ENCODE measurements at regions not wholly inside any gene's neighbourhood (a gene's known extent, or its start where the extent isn't known, plus 50 kb on each side); places are given as distances from the start of the nearest gene placed in this dataset.
A peak's percentile ranks its signal among the peaks of the same experiment; 100 is the strongest.
"Not testable (repeated sequence)": the region's sequence is repeated elsewhere in the genome, so short reads cannot be mapped to it uniquely, and the experiment has no call there.

DNA sequence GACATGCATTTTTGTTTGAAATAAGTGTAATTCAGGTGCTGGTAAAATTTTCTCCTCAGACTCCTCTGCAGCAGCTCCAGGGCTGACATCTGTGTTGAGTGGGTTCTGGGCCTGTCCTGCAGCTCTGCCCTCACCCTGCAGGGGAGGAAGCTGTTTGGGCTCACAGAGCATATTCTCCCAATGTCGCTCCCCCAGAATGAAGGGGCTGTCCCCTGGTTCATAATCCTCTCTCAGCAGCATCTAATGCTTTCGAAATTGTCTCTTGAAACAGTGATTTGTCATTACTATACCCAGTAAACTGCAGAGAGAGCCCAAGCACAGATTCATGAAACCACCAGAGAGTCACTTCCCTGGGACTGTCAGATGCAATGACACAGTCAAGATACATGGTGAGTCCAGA, 606.7 kb downstream of the TMEM121 start:
- TF ChIP-seq SPI1 (IDR thresholded peaks at IDR 0.05; ENCODE audit: low read depth, low read length), result peak; percentile 25; the same call in 1 of the 2 replicates
- not testable (repeated sequence) for DNase-seq (ENCODE audit: insufficient read length, low spot score); FAIRE-seq

DNA sequence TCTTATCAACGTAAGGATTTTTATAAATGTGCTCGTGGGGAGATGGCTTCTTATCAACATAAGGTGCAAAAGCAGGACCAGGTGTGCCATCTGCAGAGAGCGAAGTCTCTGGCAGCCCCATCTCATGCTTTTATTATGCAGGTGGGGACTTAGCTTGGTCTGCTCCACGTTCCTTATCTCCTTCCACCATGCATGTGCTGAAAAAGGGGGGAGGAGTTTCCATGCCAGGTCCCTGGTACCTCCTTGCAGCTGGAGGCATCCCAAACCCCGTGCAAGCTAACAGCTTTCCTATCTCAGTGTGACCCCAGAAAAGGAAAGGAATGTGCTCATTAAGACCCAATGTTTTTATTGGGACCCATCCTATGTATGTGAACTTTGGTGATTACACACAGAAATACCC, 608.5 kb downstream of the TMEM121 start:
- no peak for DNase-seq (ENCODE audit: insufficient read length, low spot score)
- FAIRE-seq, result no peak
- no peak for TF ChIP-seq SPI1 (IDR thresholded peaks at IDR 0.05; ENCODE audit: low read depth, low read length)
- no peak for TF ChIP-seq PAX5 (IDR thresholded peaks at IDR 0.05; ENCODE audit: insufficient read depth, low read length, severe bottlenecking)
- no peak for TF ChIP-seq POLR2AphosphoS5 (IDR thresholded peaks at IDR 0.05; ENCODE audit: low read depth, low read length)
- TF ChIP-seq TAF1 (IDR thresholded peaks at IDR 0.05; ENCODE audit: low read depth, low read length), result no peak
- no peak for TF ChIP-seq POU2F2 (IDR thresholded peaks at IDR 0.05; ENCODE audit: low read depth, low read length)
- no peak for TF ChIP-seq POLR2A (IDR thresholded peaks at IDR 0.05; ENCODE audit: low read depth, low read length)

DNA sequence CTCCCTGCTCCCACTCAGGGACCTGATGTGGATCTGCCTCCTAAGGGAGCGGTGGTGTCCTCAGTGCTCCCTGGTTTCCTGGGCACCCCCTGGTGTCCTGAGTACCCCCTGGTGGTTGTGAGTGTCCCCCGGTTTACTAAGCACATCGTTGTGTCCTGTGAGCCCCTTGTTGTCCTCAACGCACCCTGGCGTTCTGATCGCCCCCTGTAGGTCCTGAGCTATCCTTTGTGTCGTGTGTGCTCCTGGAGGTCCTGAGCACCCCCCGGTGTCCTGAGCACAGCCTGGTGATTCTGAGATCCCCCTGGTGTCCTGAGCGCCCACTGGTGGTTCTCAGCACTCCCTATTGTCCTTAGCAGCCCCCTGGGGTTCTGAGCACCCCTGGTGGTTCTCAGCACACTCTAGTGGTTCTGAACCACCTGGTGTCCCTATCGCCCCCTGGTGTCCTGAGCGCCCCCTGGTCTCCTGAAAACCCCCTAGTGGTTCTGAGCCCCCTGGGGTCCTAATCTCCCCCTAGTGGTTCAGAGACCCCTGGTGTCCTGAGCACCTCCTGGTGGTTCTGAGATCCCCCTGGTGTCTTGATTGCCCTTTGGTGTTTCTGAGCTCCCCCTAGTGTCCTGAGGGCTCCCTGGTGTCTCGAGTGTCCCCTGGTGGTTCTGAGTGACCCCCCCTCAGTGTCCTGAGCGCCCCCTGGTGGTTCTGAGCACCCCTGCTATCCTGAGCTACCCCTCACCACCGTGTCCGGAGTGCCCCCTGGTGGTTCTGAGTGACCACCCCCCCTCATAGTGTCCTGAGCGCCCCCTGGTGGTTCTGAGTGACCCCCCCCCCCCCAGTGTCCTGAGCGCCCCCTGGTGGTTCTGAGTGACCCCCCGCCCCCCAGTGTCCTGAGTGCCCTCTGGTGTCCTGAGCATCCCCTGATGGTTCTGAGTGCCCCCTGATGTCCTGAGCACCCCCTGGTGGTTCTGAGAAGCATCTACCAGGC, 615.1 kb downstream of the TMEM121 start:
- DNase-seq (ENCODE audit: insufficient read length, low spot score), result no peak
- no peak for FAIRE-seq
- TF ChIP-seq POU2F2 (IDR thresholded peaks at IDR 0.05; ENCODE audit: low read depth, low read length) (no peak), TAF1 (IDR thresholded peaks at IDR 0.05; ENCODE audit: low read depth, low read length) (no peak), POLR2AphosphoS5 (IDR thresholded peaks at IDR 0.05; ENCODE audit: low read depth, low read length) (no peak), SPI1 (IDR thresholded peaks at IDR 0.05; ENCODE audit: low read depth, low read length) (no peak), PAX5 (IDR thresholded peaks at IDR 0.05; ENCODE audit: insufficient read depth, low read length, severe bottlenecking) (no peak), POLR2A (IDR thresholded peaks at IDR 0.05; ENCODE audit: low read depth, low read length) (no peak)

DNA sequence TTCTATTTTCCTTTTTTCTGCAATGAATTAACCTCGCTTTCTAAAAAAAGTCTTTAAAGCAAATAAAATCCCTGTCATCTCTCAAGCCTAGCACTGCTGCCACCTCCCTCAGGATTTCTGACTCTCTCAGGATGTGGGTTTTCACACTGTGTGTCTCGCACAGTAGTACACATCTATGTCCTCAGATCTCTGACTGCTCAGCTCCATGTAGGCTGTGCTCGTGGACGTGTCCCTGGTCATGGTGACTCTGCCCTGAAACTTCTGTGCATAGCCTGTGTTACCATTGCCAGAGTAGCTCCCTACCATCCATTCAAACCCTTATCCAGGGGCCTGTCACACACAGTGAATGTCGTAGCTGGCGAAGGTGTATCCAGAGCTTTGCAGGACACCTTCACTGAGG, 619.3 kb downstream of the TMEM121 start:
- not testable (repeated sequence) for FAIRE-seq; DNase-seq (ENCODE audit: insufficient read length, low spot score)

DNA sequence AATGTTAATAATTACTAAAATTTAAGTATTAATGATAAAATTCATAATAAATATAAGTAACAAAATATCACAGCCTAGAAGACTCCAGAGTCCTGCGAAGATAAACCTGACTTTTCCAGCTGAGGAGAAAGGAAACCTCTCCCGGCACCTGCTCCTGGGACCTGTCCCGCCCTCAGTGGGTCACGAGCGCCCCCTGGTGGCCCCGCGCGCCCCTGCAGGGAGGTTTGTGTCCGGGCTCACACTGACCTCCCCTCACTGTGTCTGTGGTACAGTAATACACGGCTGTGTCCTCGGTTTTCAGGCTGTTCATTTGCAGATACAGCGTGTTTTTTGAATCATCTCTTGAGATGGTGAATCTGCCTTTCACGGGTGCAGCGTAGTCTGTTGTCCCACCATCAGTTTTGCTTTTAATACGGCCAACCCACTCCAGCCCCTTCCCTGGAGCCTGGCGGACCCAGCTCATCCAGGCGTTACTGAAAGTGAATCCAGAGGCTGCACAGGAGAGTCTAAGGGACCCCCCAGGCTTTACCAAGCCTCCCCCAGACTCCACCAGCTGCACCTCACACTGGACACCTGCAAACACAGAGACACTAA, 627.1 kb downstream of the TMEM121 start:
- not testable (repeated sequence) for FAIRE-seq; DNase-seq (ENCODE audit: insufficient read length, low spot score)

DNA sequence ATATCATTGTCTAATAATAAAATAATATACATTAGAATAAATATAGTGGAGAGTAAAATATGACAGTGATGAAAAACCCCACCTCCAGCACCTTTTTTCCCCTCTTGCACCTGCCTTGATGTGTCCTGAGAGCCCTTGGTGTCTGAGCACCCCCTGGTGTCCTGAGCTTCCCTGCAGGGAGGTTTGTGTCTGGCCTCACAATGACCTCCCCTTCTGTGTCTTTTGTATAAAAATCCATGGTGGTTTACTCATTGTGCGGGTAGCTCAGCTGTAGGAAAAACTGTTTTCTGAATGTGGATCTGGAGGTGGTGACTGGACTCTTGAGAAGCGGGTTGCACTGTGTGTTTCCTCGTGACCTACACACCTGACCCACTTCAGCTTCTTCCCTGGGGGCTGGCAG, 636.9 kb downstream of the TMEM121 start:
- TF ChIP-seq PAX5 (IDR thresholded peaks at IDR 0.05; ENCODE audit: insufficient read depth, low read length, severe bottlenecking), result no peak
- no peak for TF ChIP-seq SPI1 (IDR thresholded peaks at IDR 0.05; ENCODE audit: low read depth, low read length)
- TF ChIP-seq POLR2AphosphoS5 (IDR thresholded peaks at IDR 0.05; ENCODE audit: low read depth, low read length), result no peak
- no peak for TF ChIP-seq POU2F2 (IDR thresholded peaks at IDR 0.05; ENCODE audit: low read depth, low read length)
- no peak for TF ChIP-seq POLR2A (IDR thresholded peaks at IDR 0.05; ENCODE audit: low read depth, low read length)
- TF ChIP-seq TAF1 (IDR thresholded peaks at IDR 0.05; ENCODE audit: low read depth, low read length), result no peak
- FAIRE-seq, result no peak
- DNase-seq (ENCODE audit: insufficient read length, low spot score), result no peak

DNA sequence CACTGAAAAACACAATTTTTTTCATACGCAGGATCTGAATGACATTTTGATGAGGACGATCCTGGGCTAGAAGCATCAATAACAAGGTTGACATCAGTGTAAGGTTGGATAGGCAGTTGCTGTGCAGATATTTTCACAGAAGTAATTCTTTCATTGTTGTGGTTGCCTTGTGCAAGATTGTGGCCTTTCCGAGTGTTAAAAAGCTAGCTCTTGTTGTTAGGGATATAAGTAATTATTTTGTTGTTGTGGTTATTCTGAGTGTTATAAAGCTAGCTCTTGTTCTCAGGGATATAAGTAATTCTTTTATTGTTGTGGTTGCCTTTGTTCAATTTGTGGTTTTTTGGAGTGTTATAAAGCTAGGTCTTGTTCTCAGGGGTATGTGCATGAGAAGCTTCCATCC, 637.4 kb downstream of the TMEM121 start:
- DNase-seq (ENCODE audit: insufficient read length, low spot score); FAIRE-seq: not testable (repeated sequence)

DNA sequence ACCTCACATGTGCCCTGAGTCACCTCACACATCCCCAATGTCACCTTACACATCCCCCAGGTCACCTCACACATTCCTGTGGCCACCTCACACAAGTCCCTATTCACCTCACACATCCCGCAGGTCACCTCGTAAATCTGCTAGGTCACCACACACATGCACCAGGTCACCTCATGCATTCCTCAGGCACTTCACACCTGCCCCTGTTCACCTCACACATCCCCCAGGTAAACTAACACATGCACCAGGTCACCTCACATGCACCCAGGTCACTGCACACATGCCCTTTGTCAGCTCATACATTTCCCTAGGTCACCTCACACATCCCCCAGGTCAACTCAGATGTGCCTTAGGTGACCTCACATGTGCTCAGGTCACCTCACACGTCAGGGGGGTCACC, 639.8 kb downstream of the TMEM121 start:
- no peak for FAIRE-seq

DNA sequence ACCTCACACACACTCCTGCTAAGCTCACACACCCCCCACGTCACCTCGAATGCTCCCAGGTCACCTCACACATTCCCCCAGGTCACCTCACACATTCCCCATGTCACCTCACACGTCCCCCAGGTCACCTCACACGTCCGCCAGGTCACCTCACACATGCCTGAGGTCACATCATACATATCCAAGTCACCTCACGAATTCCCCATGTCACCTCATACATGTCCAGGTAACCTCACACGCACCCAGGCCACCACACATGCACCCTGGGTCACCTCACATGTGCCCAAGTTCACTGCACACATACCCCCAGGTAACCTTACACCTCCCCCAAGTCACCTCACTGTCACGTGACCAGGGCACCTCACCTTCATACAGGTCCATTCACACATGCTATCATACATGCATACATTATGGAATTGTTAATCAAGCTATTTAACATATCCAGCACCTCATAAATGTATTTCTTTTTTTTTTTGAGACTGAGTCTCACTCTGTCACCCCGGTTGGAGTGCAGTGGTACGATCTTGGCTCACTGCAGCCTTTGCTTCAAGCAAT, 640.3 kb downstream of the TMEM121 start:
- no peak for FAIRE-seq
- TF ChIP-seq POLR2AphosphoS5 (IDR thresholded peaks at IDR 0.05; ENCODE audit: low read depth, low read length), result no peak
- no peak for TF ChIP-seq SPI1 (IDR thresholded peaks at IDR 0.05; ENCODE audit: low read depth, low read length)
- TF ChIP-seq POU2F2 (IDR thresholded peaks at IDR 0.05; ENCODE audit: low read depth, low read length), result no peak
- TF ChIP-seq POLR2A (IDR thresholded peaks at IDR 0.05; ENCODE audit: low read depth, low read length), result no peak
- TF ChIP-seq TAF1 (IDR thresholded peaks at IDR 0.05; ENCODE audit: low read depth, low read length), result no peak
- no peak for TF ChIP-seq PAX5 (IDR thresholded peaks at IDR 0.05; ENCODE audit: insufficient read depth, low read length, severe bottlenecking)
- no peak for DNase-seq (ENCODE audit: insufficient read length, low spot score)

More for the DNA sequence above, 639.8 kb downstream of the TMEM121 start:
- DNase-seq (ENCODE audit: insufficient read length, low spot score), result no peak
- no peak for TF ChIP-seq TAF1 (IDR thresholded peaks at IDR 0.05; ENCODE audit: low read depth, low read length)
- TF ChIP-seq PAX5 (IDR thresholded peaks at IDR 0.05; ENCODE audit: insufficient read depth, low read length, severe bottlenecking), result no peak
- TF ChIP-seq POU2F2 (IDR thresholded peaks at IDR 0.05; ENCODE audit: low read depth, low read length), result no peak
- TF ChIP-seq SPI1 (IDR thresholded peaks at IDR 0.05; ENCODE audit: low read depth, low read length), result no peak
- TF ChIP-seq POLR2A (IDR thresholded peaks at IDR 0.05; ENCODE audit: low read depth, low read length), result no peak
- TF ChIP-seq POLR2AphosphoS5 (IDR thresholded peaks at IDR 0.05; ENCODE audit: low read depth, low read length), result no peak

DNA sequence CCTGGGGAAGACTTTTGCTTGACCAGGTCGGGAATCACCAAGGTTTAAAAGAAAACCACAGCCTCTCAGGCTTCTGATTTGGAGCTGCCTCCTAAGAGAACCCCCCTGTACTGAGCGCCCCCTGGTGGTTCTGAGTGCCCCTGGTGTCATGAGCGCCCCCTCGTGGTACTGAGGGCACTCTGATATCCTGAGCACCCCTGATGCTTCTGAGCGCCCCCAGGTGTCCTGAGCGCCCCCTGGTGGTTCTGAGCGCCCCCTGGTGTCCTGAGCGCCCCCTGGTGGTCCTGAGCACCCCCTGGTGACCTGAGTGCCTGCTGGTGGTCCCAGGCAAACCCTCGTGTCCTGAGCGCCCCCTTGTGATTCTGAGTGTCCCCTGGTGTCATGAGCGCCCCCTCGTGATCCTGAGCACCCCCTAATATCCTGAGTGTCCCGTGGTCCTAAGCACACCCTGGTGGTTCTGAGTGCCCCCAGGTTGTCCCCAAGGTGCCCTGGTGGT, 643.8 kb downstream of the TMEM121 start:
- DNase-seq (ENCODE audit: insufficient read length, low spot score), result peak; percentile 3
- peak; percentile 52 for FAIRE-seq
